ENCODE measurements at regions not wholly inside any gene's neighbourhood (a gene's known extent, or its start where the extent isn't known, plus 50 kb on each side); places are given as distances from the start of the nearest gene placed in this dataset.
A peak's percentile ranks its signal among the peaks of the same experiment; 100 is the strongest.

DNA sequence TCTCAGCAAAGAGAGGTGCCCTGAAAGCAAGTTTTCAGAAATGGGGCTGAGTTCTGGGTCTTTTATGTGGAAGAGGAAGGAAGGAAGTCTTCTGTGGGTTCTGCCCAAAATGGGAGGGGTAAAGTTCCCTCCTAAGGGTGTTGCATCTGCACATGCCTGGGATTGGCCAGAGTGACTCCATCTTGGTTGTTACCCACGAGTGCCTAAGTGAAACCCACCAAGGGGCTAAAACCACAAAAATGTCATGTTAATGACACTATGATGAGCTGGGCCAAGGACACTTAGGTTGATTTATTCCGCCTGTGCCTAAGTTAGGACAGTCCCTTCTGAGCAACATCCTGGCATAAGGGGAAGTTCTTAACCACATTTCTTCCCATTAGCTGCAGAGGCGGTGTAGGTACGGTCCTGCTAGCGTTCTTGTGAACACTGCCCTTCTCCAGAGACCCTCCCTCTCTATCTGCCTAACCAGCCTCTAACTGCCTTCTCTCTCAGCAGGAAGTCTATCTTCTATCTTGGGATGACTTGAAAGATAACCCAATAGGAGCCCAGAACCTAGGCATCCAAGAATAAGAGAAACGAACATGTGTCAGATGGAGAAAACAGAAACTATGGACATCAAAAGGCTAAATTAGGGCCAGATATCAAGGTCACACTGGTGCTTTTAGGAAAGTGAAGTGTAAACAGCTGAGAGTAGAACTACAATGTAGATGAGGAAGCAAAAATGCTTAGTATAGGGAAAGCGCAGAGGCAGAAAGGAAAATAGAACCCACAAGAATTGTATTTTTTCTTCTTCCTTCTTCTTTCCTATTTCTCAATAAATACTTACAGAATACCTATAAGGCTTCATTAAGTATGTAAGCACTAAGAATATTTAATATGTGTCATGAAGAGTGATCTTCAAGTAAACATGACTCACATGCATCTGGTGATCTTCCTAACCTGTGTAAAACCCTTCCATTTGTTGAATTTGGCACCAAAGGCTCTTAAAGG lies 104.2 kb upstream of the AMN1 start (continued):
- TF ChIP-seq PYGO2 (tag; IDR thresholded peaks at IDR 0.05) = peak; percentile 87
- TF ChIP-seq, protein P1, sequence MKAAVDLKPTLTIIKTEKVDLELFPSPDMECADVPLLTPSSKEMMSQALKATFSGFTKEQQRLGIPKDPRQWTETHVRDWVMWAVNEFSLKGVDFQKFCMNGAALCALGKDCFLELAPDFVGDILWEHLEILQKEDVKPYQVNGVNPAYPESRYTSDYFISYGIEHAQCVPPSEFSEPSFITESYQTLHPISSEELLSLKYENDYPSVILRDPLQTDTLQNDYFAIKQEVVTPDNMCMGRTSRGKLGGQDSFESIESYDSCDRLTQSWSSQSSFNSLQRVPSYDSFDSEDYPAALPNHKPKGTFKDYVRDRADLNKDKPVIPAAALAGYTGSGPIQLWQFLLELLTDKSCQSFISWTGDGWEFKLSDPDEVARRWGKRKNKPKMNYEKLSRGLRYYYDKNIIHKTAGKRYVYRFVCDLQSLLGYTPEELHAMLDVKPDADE (conservative IDR thresholded peaks at IDR 0.05; ENCODE audit: control insufficient read depth, low read depth, low read length) = no peak
- no peak for TF ChIP-seq TAF15 (IDR thresholded peaks at IDR 0.05; ENCODE audit: low read depth, low read length)
- TF ChIP-seq ZNF561 (CRISPR knock-in tag; conservative IDR thresholded peaks at IDR 0.05) = peak; percentile 82
- peak; percentile 92 for TF ChIP-seq ZNF589 (CRISPR knock-in tag; IDR thresholded peaks at IDR 0.05; ENCODE audit: low read depth)
- peak; percentile 80 for TF ChIP-seq ZNF134 (CRISPR knock-in tag; conservative IDR thresholded peaks at IDR 0.05)
- TF ChIP-seq NFE2L1 (tag; IDR thresholded peaks at IDR 0.05; ENCODE audit: borderline replicate concordance, low read depth) = peak; percentile 46
- no peak for TF ChIP-seq SMARCB1 (IDR thresholded peaks at IDR 0.05; ENCODE audit: insufficient read length, low read depth)
- TF ChIP-seq, protein P2, sequence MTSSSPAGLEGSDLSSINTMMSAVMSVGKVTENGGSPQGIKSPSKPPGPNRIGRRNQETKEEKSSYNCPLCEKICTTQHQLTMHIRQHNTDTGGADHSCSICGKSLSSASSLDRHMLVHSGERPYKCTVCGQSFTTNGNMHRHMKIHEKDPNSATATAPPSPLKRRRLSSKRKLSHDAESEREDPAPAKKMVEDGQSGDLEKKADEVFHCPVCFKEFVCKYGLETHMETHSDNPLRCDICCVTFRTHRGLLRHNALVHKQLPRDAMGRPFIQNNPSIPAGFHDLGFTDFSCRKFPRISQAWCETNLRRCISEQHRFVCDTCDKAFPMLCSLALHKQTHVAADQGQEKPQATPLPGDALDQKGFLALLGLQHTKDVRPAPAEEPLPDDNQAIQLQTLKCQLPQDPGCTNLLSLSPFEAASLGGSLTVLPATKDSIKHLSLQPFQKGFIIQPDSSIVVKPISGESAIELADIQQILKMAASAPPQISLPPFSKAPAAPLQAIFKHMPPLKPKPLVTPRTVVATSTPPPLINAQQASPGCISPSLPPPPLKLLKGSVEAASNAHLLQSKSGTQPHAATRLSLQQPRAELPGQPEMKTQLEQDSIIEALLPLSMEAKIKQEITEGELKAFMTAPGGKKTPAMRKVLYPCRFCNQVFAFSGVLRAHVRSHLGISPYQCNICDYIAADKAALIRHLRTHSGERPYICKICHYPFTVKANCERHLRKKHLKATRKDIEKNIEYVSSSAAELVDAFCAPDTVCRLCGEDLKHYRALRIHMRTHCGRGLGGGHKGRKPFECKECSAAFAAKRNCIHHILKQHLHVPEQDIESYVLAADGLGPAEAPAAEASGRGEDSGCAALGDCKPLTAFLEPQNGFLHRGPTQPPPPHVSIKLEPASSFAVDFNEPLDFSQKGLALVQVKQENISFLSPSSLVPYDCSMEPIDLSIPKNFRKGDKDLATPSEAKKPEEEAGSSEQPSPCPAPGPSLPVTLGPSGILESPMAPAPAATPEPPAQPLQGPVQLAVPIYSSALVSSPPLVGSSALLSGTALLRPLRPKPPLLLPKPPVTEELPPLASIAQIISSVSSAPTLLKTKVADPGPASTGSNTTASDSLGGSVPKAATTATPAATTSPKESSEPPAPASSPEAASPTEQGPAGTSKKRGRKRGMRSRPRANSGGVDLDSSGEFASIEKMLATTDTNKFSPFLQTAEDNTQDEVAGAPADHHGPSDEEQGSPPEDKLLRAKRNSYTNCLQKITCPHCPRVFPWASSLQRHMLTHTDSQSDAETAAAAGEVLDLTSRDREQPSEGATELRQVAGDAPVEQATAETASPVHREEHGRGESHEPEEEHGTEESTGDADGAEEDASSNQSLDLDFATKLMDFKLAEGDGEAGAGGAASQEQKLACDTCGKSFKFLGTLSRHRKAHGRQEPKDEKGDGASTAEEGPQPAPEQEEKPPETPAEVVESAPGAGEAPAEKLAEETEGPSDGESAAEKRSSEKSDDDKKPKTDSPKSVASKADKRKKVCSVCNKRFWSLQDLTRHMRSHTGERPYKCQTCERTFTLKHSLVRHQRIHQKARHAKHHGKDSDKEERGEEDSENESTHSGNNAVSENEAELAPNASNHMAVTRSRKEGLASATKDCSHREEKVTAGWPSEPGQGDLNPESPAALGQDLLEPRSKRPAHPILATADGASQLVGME (CRISPR knock-in tag; IDR thresholded peaks at IDR 0.05) = peak; percentile 96
- 0 out of 2 replicates have a peak, but pooled peaks have one; percentile 44 for TF ChIP-seq KLF1 (tag; IDR thresholded peaks at IDR 0.05)
- TF ChIP-seq TEAD1 (CRISPR knock-in tag; IDR thresholded peaks at IDR 0.05) = peak in 1 of 2 experiments; percentile 92; a peak in 2 of 4 replicates
- TF ChIP-seq PPARD (CRISPR knock-in tag; IDR thresholded peaks at IDR 0.05) = 0 out of 2 replicates have a peak, but pooled peaks have one; percentile 66
- TF ChIP-seq DMBX1 (CRISPR knock-in tag; IDR thresholded peaks at IDR 0.05; ENCODE audit: borderline replicate concordance) = peak; percentile 99
- TF ChIP-seq NCOA2 (IDR thresholded peaks at IDR 0.05; ENCODE audit: partially characterized antibody in 2 of 2) = peak in 1 of 2 experiments; percentile 24
- no peak for TF ChIP-seq NELFE (IDR thresholded peaks at IDR 0.05; ENCODE audit: insufficient read depth, insufficient read length)
- peak; percentile 93 for TF ChIP-seq ZNF644 (tag; IDR thresholded peaks at IDR 0.05; ENCODE audit: low read depth)
- TF ChIP-seq, protein P3, sequence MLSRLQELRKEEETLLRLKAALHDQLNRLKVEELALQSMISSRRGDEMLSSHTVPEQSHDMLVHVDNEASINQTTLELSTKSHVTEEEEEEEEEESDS (CRISPR knock-in tag; IDR thresholded peaks at IDR 0.05) = 0 out of 2 replicates have a peak, but pooled peaks have one; percentile 34
- peak; percentile 67; the same call in 1 of the 2 replicates for TF ChIP-seq ZNF766 (CRISPR knock-in tag; conservative IDR thresholded peaks at IDR 0.05)

All from K562 (cell line).